PFSK-1 (cell line): ENCODE measurements at regions not wholly inside any gene's neighbourhood (a gene's known extent, or its start where the extent isn't known, plus 50 kb on each side); places are given as distances from the start of the nearest gene placed in this dataset.

Experiments
- POLR2AphosphoS5 ChIP-seq: IDR thresholded peaks from 2 replicates; pipeline ENCODE4 v1.6.1; 2012; ENCODE audit warnings: low read depth, mild to moderate bottlenecking, control low read depth, low read length, moderate library complexity
- SIN3A ChIP-seq: IDR thresholded peaks from 2 replicates; pipeline ENCODE4 v1.6.1; 2012; ENCODE audit warnings: mild to moderate bottlenecking, low read length, moderate library complexity, borderline replicate concordance; ENCODE audit not compliant: insufficient read depth
- TAF1 ChIP-seq: IDR thresholded peaks from 2 replicates; pipeline ENCODE4 v1.6.1; 2012; ENCODE audit warnings: low read length, control low read depth, borderline replicate concordance; ENCODE audit not compliant: insufficient read depth

- TF ChIP-seq POLR2AphosphoS5, result no peak
- TF ChIP-seq TAF1, result no peak
- no peak for TF ChIP-seq SIN3A
These were observed 70.0 kb upstream of the ZSWIM6 start for GRCh38 chr5:61262080-61262479.
